ENCODE measurements at regions not wholly inside any gene's neighbourhood (a gene's known extent, or its start where the extent isn't known, plus 50 kb on each side); places are given as distances from the start of the nearest gene placed in this dataset.

DNA sequence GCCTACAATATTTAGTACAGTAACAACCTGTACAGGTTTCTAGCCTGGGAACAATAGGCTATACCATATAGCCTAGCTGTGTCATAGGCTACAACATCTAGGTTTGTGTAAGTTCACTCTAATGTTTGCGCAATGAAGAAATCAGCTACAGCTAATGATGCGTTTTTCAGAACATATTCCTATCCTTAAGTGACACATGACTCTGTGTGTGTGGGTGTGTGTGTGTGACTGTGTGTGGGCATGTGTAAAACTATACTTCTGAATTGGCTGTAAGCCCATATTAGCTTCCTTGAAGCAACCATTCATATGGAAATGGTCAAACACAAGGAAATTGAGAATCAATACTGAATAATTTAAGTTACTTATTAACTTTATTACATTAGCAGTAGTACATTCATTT, 120.8 kb upstream of the SULT1C3 start:
- no TSS peak for BruUV-seq (replicated peaks)
- CTCF ChIA-PET = no interaction called here
- H3K36me3 ChIP-seq (ENCODE audit: insufficient read depth, low read length, poor library complexity, severe bottlenecking) = no peaks in the 10 kb centered on the region

GRCh38 chr2:108119492-108119891, 120.3 kb upstream of the SULT1C3 start:
- no peaks in the 10 kb centered on the region for H3K9me3 ChIP-seq (ENCODE audit: low read depth, low read length, poor library complexity, severe bottlenecking)
- no peaks in the 10 kb centered on the region for H3K4me1 ChIP-seq (ENCODE audit: insufficient read depth, low read length, poor library complexity, severe bottlenecking)
- no peak overlapping the region for H3K4me3 ChIP-seq (ENCODE audit: low read depth, low read length, poor library complexity, severe bottlenecking)
- POLR2A ChIA-PET (ENCODE audit: low non-redundant PET) = no interaction called here
- no peak for DNase-seq (ENCODE audit: low spot score)
- BruUV-seq (replicated peaks) = no TSS peak
- intact Hi-C loops (cut with micrococcal nuclease; ENCODE audit: unreplicated experiment) = no loop called here
- TF ChIP-seq, protein P1, sequence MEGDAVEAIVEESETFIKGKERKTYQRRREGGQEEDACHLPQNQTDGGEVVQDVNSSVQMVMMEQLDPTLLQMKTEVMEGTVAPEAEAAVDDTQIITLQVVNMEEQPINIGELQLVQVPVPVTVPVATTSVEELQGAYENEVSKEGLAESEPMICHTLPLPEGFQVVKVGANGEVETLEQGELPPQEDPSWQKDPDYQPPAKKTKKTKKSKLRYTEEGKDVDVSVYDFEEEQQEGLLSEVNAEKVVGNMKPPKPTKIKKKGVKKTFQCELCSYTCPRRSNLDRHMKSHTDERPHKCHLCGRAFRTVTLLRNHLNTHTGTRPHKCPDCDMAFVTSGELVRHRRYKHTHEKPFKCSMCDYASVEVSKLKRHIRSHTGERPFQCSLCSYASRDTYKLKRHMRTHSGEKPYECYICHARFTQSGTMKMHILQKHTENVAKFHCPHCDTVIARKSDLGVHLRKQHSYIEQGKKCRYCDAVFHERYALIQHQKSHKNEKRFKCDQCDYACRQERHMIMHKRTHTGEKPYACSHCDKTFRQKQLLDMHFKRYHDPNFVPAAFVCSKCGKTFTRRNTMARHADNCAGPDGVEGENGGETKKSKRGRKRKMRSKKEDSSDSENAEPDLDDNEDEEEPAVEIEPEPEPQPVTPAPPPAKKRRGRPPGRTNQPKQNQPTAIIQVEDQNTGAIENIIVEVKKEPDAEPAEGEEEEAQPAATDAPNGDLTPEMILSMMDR (conservative IDR thresholded peaks at IDR 0.05; ENCODE audit: low read depth, low read length) = no peak
- no peak for TF ChIP-seq EZH2 (IDR thresholded peaks at IDR 0.05; ENCODE audit: borderline replicate concordance, low read depth, low read length, poor library complexity, severe bottlenecking)
- no peaks in the 10 kb centered on the region for H3K36me3 ChIP-seq (ENCODE audit: insufficient read depth, low read length, poor library complexity, severe bottlenecking)
- CTCF ChIA-PET = no interaction called here
- H3K27ac ChIP-seq (ENCODE audit: low read depth, low read length, poor library complexity, severe bottlenecking) = no peak overlapping the region
- H3K27me3 ChIP-seq (replicated peaks; ENCODE audit: insufficient read depth, low read depth, low read length, poor library complexity) = no peaks in the 10 kb centered on the region

More for the DNA sequence above, 120.8 kb upstream of the SULT1C3 start:
- no peak for TF ChIP-seq EZH2 (IDR thresholded peaks at IDR 0.05; ENCODE audit: borderline replicate concordance, low read depth, low read length, poor library complexity, severe bottlenecking)
- TF ChIP-seq, protein P1 (conservative IDR thresholded peaks at IDR 0.05; ENCODE audit: low read depth, low read length) = no peak
- Histone ChIP-seq H3K9me3 (ENCODE audit: low read depth, low read length, poor library complexity, severe bottlenecking) (no peaks in the 10 kb centered on the region), H3K4me1 (ENCODE audit: insufficient read depth, low read length, poor library complexity, severe bottlenecking) (no peaks in the 10 kb centered on the region), H3K27ac (ENCODE audit: low read depth, low read length, poor library complexity, severe bottlenecking) (no peak overlapping the region), H3K4me3 (ENCODE audit: low read depth, low read length, poor library complexity, severe bottlenecking) (no peak overlapping the region), H3K27me3 (replicated peaks; ENCODE audit: insufficient read depth, low read depth, low read length, poor library complexity) (no peaks in the 10 kb centered on the region)
- POLR2A ChIA-PET (ENCODE audit: low non-redundant PET) = no interaction called here
- DNase-seq (ENCODE audit: low spot score) = no peak
- intact Hi-C loops (cut with micrococcal nuclease; ENCODE audit: unreplicated experiment) = no loop called here

DNA sequence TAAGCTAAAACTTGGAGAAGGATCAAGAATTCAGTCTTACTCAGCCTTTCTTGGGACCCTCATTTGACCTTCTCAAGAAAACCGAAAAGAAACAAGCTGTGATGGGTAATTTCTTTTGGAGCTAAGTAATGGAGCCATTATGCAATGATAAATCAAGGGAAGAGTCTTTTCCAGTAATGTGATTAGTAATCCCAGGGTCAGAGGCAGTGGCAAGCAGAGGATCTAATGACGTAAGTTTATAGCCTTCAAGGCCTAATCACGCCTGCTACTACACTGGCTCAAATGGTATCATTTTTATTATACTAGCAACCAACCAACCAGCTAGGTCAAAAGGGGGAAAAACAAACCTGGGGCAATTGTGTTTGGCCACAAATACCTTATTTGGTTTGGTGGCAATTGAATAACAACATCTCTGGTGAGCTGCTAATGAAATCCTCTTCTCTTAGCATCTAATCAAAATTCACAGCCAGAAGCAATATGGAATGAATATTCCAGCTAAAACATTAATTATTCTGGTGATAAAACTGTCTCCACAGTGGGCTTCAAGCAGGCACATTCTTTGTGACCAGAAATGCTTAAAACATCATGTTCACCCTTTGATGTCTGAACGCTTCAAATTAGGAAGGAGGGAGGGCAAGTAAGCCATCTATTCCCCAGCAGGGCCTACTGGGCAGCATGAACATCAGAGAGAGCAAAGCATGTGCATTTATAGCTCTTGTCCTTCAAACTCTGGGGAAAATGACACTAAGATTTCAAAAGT, 114.9 kb upstream of the SULT1C3 start:
- no peak for TF ChIP-seq EZH2 (IDR thresholded peaks at IDR 0.05; ENCODE audit: borderline replicate concordance, low read depth, low read length, poor library complexity, severe bottlenecking)
- TF ChIP-seq, protein P1 (conservative IDR thresholded peaks at IDR 0.05; ENCODE audit: low read depth, low read length) = no peak
- Histone ChIP-seq H3K27me3 (replicated peaks; ENCODE audit: insufficient read depth, low read depth, low read length, poor library complexity) (no peaks in the 10 kb centered on the region), H3K9me3 (ENCODE audit: low read depth, low read length, poor library complexity, severe bottlenecking) (no peaks in the 10 kb centered on the region), H3K27ac (ENCODE audit: low read depth, low read length, poor library complexity, severe bottlenecking) (no peak overlapping the region), H3K36me3 (ENCODE audit: insufficient read depth, low read length, poor library complexity, severe bottlenecking) (no peaks in the 10 kb centered on the region), H3K4me3 (ENCODE audit: low read depth, low read length, poor library complexity, severe bottlenecking) (no peak overlapping the region), H3K4me1 (ENCODE audit: insufficient read depth, low read length, poor library complexity, severe bottlenecking) (no peaks in the 10 kb centered on the region)
- BruUV-seq (replicated peaks) = no TSS peak
- intact Hi-C loops (cut with micrococcal nuclease; ENCODE audit: unreplicated experiment) = no loop called here
- CTCF ChIA-PET = no interaction called here
- DNase-seq (ENCODE audit: low spot score) = no peak
- POLR2A ChIA-PET (ENCODE audit: low non-redundant PET) = no interaction called here

Measured in A673 (cell line).